ENCODE measurements at regions not wholly inside any gene's neighbourhood (a gene's known extent, or its start where the extent isn't known, plus 50 kb on each side); places are given as distances from the start of the nearest gene placed in this dataset.

DNA sequence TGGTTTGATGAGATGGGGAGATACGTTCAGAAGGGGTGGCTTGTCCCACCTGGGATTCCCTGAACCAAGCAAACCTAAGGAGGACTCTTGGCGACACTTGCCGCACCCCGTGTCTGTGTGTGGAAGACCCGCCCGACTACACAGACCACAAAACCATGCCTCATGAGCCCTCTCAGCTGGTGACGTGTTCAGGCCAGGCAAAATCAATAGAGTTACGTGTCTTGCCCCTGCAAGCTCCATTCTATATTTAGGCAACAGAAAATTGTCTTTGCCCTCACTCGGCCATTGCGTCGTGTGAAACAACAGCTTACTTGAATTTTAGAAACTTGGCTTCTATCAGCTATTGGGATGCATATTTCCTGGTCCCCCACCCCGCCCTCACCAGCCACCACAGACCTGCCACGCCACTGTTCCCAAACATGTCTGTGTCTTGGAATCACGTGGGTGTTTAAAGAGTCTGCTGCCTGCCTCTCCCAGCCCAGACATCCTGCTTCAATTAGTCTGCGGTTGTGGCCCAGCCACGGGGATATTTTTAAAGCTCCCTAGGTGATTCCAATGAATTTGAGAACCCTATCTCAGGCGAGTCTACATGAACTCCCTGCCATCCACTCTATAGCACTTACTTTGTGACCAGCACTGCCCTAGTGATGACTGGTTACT, 279.2 kb upstream of the EXOC2 start:
- WGBS (ENCODE audit: insufficient coverage, insufficient replicate concordance, low lambda C conversion rate, missing lambda C conversion rate): 49% methylated on average over 17 of the region's 17 CpGs
- Histone ChIP-seq H3K9me3 (replicated peaks; ENCODE audit: control insufficient read depth, insufficient read depth, low read length) (no peaks in the 10 kb centered on the region; the same call in 2 of the 3 replicates), H3K27ac (ENCODE audit: control insufficient read depth, insufficient read depth) (no peak overlapping the region), H3K27me3 (replicated peaks in 1 of 2; ENCODE audit: control insufficient read depth in 2 of 2, insufficient read depth in 2 of 2, low read length in 1 of 2) (no peaks in the 10 kb centered on the region), H3K4me1 (ENCODE audit: control insufficient read depth, insufficient read depth, low read length) (no peaks in the 10 kb centered on the region), H3K4me3 (no peak overlapping the region), H2AFZ (ENCODE audit: control insufficient read depth, low read depth, low read length) (no peak overlapping the region), H3K36me3 (ENCODE audit: control insufficient read depth in 2 of 2, insufficient read depth in 2 of 2, low read length in 1 of 2) (no peaks in the 10 kb centered on the region), H3K79me2 (ENCODE audit: control insufficient read depth, insufficient read depth, low read length) (no peaks in the 10 kb centered on the region), H3K9ac (ENCODE audit: control insufficient read depth, insufficient read depth, low read length) (no peak overlapping the region), H3K4me2 (ENCODE audit: control insufficient read depth, insufficient read depth) (no peak overlapping the region), H4K20me1 (ENCODE audit: control insufficient read depth, insufficient read depth) (no peaks in the 10 kb centered on the region)
- ChIA-PET POLR2A (no interaction called here), SMC1A (ENCODE audit: uncharacterized antibody, unreplicated experiment) (interaction anchor here (1.3 kb wide), 1 partner anchor 15 kb away, joined by 3 read pairs; no protein-coding TSS in a partner anchor), RAD21 (ENCODE audit: unreplicated experiment) (no interaction called here), CTCF (no interaction called here)
- no TSS peak for BruUV-seq (replicated peaks)
- TF ChIP-seq SP1 (IDR thresholded peaks at IDR 0.05; ENCODE audit: low read depth, low read length) (no peak), NR2C1 (IDR thresholded peaks at IDR 0.05) (no peak), RCOR1 (conservative IDR thresholded peaks at IDR 0.05; ENCODE audit: low read depth, low read length) (no peak), POLR2AphosphoS5 (IDR thresholded peaks at IDR 0.05; ENCODE audit: low read length) (no peak), RB1 (IDR thresholded peaks at IDR 0.05; ENCODE audit: borderline replicate concordance) (no peak), CHD2 (IDR thresholded peaks at IDR 0.05; ENCODE audit: borderline replicate concordance, low read depth, low read length) (no peak), RFX5 (IDR thresholded peaks at IDR 0.05; ENCODE audit: low read depth, low read length) (no peak), RELA (IDR thresholded peaks at IDR 0.05; ENCODE audit: borderline replicate concordance, partially characterized antibody) (no peak), POLR2A (IDR thresholded peaks at IDR 0.05; ENCODE audit: low read depth, low read length) (no peak), HDAC2 (IDR thresholded peaks at IDR 0.05) (no peak), STAT1 (conservative IDR thresholded peaks at IDR 0.05) (no peak)
- TF ChIP-seq, protein P1, sequence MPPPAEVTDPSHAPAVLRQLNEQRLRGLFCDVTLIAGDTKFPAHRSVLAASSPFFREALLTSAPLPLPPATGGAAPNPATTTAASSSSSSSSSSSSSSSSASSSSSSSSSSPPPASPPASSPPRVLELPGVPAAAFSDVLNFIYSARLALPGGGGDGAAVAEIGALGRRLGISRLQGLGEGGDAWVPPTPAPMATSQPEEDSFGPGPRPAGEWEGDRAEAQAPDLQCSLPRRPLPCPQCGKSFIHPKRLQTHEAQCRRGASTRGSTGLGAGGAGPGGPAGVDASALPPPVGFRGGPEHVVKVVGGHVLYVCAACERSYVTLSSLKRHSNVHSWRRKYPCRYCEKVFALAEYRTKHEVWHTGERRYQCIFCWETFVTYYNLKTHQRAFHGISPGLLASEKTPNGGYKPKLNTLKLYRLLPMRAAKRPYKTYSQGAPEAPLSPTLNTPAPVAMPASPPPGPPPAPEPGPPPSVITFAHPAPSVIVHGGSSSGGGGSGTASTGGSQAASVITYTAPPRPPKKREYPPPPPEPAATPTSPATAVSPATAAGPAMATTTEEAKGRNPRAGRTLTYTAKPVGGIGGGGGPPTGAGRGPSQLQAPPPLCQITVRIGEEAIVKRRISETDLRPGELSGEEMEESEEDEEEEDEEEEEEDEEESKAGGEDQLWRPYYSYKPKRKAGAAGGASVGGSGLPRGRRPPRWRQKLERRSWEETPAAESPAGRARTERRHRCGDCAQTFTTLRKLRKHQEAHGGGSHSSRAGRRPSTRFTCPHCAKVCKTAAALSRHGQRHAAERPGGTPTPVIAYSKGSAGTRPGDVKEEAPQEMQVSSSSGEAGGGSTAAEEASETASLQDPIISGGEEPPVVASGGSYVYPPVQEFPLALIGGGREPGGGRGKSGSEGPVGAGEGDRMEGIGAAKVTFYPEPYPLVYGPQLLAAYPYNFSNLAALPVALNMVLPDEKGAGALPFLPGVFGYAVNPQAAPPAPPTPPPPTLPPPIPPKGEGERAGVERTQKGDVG (CRISPR knock-in tag; IDR thresholded peaks at IDR 0.05): no peak
- TF ChIP-seq, protein P2, sequence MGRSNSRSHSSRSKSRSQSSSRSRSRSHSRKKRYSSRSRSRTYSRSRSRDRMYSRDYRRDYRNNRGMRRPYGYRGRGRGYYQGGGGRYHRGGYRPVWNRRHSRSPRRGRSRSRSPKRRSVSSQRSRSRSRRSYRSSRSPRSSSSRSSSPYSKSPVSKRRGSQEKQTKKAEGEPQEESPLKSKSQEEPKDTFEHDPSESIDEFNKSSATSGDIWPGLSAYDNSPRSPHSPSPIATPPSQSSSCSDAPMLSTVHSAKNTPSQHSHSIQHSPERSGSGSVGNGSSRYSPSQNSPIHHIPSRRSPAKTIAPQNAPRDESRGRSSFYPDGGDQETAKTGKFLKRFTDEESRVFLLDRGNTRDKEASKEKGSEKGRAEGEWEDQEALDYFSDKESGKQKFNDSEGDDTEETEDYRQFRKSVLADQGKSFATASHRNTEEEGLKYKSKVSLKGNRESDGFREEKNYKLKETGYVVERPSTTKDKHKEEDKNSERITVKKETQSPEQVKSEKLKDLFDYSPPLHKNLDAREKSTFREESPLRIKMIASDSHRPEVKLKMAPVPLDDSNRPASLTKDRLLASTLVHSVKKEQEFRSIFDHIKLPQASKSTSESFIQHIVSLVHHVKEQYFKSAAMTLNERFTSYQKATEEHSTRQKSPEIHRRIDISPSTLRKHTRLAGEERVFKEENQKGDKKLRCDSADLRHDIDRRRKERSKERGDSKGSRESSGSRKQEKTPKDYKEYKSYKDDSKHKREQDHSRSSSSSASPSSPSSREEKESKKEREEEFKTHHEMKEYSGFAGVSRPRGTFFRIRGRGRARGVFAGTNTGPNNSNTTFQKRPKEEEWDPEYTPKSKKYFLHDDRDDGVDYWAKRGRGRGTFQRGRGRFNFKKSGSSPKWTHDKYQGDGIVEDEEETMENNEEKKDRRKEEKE (IDR thresholded peaks at IDR 0.05): no peak
- intact Hi-C loops (cut with micrococcal nuclease; ENCODE audit: unreplicated experiment): no loop called here
- FAIRE-seq (no peak), DNase-seq (ENCODE audit: low read depth, low spot score) (no peak), ATAC-seq (no peak)
- in situ Hi-C loops (cut with MboI): no loop called here

All from GM12878 (cell line).